ENCODE measurements at regions not wholly inside any gene's neighbourhood (a gene's known extent, or its start where the extent isn't known, plus 50 kb on each side); places are given as distances from the start of the nearest gene placed in this dataset.

- TF ChIP-seq CTCF (conservative IDR thresholded peaks at IDR 0.05) (no peak), ZFX (IDR thresholded peaks at IDR 0.05) (no peak)
Measured at GRCh38 chr3:168990621-168991020, 672.9 kb downstream of the MECOM start.
